Neuronal stem cell (in vitro differentiated cells): ENCODE measurements at regions not wholly inside any gene's neighbourhood (a gene's known extent, or its start where the extent isn't known, plus 50 kb on each side); places are given as distances from the start of the nearest gene placed in this dataset. TPM values are rescaled to one million over a fixed set of nuclear protein-coding genes. Genes with fewer than 3 reads are reported as not detected.

Experiments used
- DNase-seq: peaks from one replicate; pipeline ENCODE4 v3.0.0-alpha.2; 2013; ENCODE audit warnings: low spot score
- H2AFZ ChIP-seq: one replicate; pipeline ENCODE4 v1.6.1; 2013; ENCODE audit warnings: mild to moderate bottlenecking, low read length, inconsistent platforms
- H2AK5ac ChIP-seq: 2 replicates; pipeline ENCODE4 v1.6.1; 2013; ENCODE audit warnings: low read depth, mild to moderate bottlenecking, inconsistent platforms, low read length, moderate library complexity, mixed read lengths
- H2BK120ac ChIP-seq: 2 replicates; pipeline ENCODE4 v1.6.1; 2013; ENCODE audit warnings: low read depth, mild to moderate bottlenecking, inconsistent platforms, low read length, moderate library complexity, mixed read lengths
- H2BK12ac ChIP-seq: one replicate; pipeline ENCODE4 v1.6.1; 2013; ENCODE audit warnings: low read length, inconsistent platforms
- H2BK15ac ChIP-seq: 2 replicates; pipeline ENCODE4 v1.6.1; 2013; ENCODE audit warnings: mild to moderate bottlenecking, low read length, inconsistent platforms, mixed read lengths
- H2BK5ac ChIP-seq: one replicate; pipeline ENCODE4 v1.6.1; 2013; ENCODE audit warnings: inconsistent platforms, mild to moderate bottlenecking, low read length, moderate library complexity
- H3K14ac ChIP-seq: one replicate; pipeline ENCODE4 v1.6.1; 2013; ENCODE audit warnings: low read length, inconsistent platforms
- H3K18ac ChIP-seq: 2 replicates; pipeline ENCODE4 v1.6.1; 2013; ENCODE audit warnings: low read length, inconsistent platforms
- H3K23ac ChIP-seq: 2 replicates; pipeline ENCODE4 v1.6.1; 2013; ENCODE audit warnings: low read depth, mild to moderate bottlenecking, mixed read lengths, low read length, inconsistent platforms; ENCODE audit not compliant: poor library complexity
- H3K27ac ChIP-seq: replicated peaks from 3 replicates; pipeline ENCODE4 v1.5.1; 2013; ENCODE audit warnings: low read length, inconsistent platforms
- H3K27me3 ChIP-seq, 3 experiments: 2 replicates each; pipeline ENCODE4 v1.6.1; 2013; ENCODE audit warnings: low read length in 3 of 3, mild to moderate bottlenecking in 2 of 3, inconsistent platforms in 1 of 3, low read depth in 1 of 3, mixed read lengths in 1 of 3, moderate library complexity in 1 of 3; ENCODE audit not compliant: control insufficient read depth in 3 of 3, insufficient read depth in 3 of 3
- H3K36me3 ChIP-seq, 2 donors: replicated peaks in 1 of 2; 2 replicates each; pipeline ENCODE4 v1.6.1; 2013; ENCODE audit warnings: low read length in 2 of 2; ENCODE audit not compliant: control insufficient read depth in 2 of 2, insufficient read depth in 2 of 2
- H3K4ac ChIP-seq: 2 replicates; pipeline ENCODE4 v1.6.1; 2013; ENCODE audit warnings: inconsistent platforms, mild to moderate bottlenecking, low read length, moderate library complexity
- H3K4me1 ChIP-seq, 2 donors: 1 replicate in 1 of 2; 2 replicates in 1 of 2; pipeline ENCODE4 v1.6.1; 2013; ENCODE audit warnings: low read length in 2 of 2, low read depth in 1 of 2; ENCODE audit not compliant: control insufficient read depth in 2 of 2, insufficient read depth in 1 of 2
- H3K4me2 ChIP-seq: one replicate; pipeline ENCODE4 v1.6.1; 2013; ENCODE audit warnings: mild to moderate bottlenecking, low read length, inconsistent platforms; ENCODE audit not compliant: insufficient read depth, poor library complexity, severe bottlenecking
- H3K4me3 ChIP-seq, 2 donors: 2 replicates each; pipeline ENCODE4 v1.5.1; 2013; ENCODE audit warnings: low read length in 2 of 2, mild to moderate bottlenecking in 2 of 2, inconsistent platforms in 1 of 2, moderate library complexity in 1 of 2
- H3K79me1 ChIP-seq: one replicate; pipeline ENCODE4 v1.6.1; 2013; ENCODE audit warnings: low read depth, mild to moderate bottlenecking, inconsistent platforms, low read length, moderate library complexity
- H3K9ac ChIP-seq: one replicate; pipeline ENCODE4 v1.6.1; 2013; ENCODE audit warnings: mild to moderate bottlenecking, low read depth, low read length, inconsistent platforms; ENCODE audit not compliant: poor library complexity
- H3K9me3 ChIP-seq, 2 donors: replicated peaks in 1 of 2; 2 replicates each; pipeline versions ENCODE3 to v1.6.1; 2013; ENCODE audit warnings: low read length in 2 of 2, mild to moderate bottlenecking in 2 of 2, inconsistent platforms in 1 of 2, low read depth in 1 of 2, mixed read lengths in 1 of 2, moderate library complexity in 1 of 2; ENCODE audit not compliant: control insufficient read depth in 2 of 2, insufficient read depth in 1 of 2
- H4K8ac ChIP-seq: one replicate; pipeline ENCODE4 v1.6.1; 2013; ENCODE audit warnings: low read depth, mild to moderate bottlenecking, inconsistent platforms, low read length, moderate library complexity
- H4K91ac ChIP-seq: one replicate; pipeline ENCODE4 v1.6.1; 2013; ENCODE audit warnings: low read length, low read depth, mild to moderate bottlenecking, inconsistent platforms; ENCODE audit not compliant: poor library complexity
- WGBS, 2 donors: extraction: QIAGEN DNeasy Blood & Tissue Kit; methylation state at CpG; one replicate each; pipeline ENCODE4 v1.1.7; 2013; ENCODE audit warnings: missing lambda C conversion rate in 2 of 2, mixed read lengths in 1 of 2; ENCODE audit not compliant: insufficient read length in 2 of 2, insufficient replicate concordance in 1 of 2; ENCODE audit errors: extremely low coverage in 2 of 2; 5-methylcytosine and 5-hydroxymethylcytosine counted together
- small RNA-seq: library from polyadenylated mRNA; stranded (forward); fragments of <200 nt; extraction: miRNeasy Mini kit (QIAGEN cat#:217004); gene quantifications from one replicate; pipeline ENCODE3, GENCODE V24; 2013; ENCODE audit not compliant: insufficient read depth

GRCh38 chr18:6677086-6677485, 52.4 kb upstream of the ARHGAP28 start:
- peaks cover 0 to 7% (median 0%) of the 10 kb centered on the region in 3 experiments for H3K27me3 ChIP-seq
- no peak overlapping the region for H3K27ac ChIP-seq

GRCh38 chr18:6679201-6679600, 50.3 kb upstream of the ARHGAP28 start:
- Histone ChIP-seq H2BK12ac (no peak overlapping the region), H4K8ac (no peak overlapping the region), H3K4me3 (no peak overlapping the region), H4K91ac (no peak overlapping the region), H2AFZ (no peak overlapping the region), H3K27me3 (no peaks in the 10 kb centered on the region), H3K9me3 (peaks cover 0 to 1% of the 10 kb centered on the region in 2 donors), H3K18ac (no peak overlapping the region), H2BK15ac (no peak overlapping the region), H2BK120ac (no peak overlapping the region), H3K4me2 (no peak overlapping the region), H3K36me3 (no peaks in the 10 kb centered on the region), H2AK5ac (no peak overlapping the region), H2BK5ac (no peak overlapping the region), H3K9ac (no peak overlapping the region), H3K14ac (no peak overlapping the region), H3K4me1 (no peaks in the 10 kb centered on the region), H3K4ac (no peak overlapping the region), H3K23ac (no peak overlapping the region), H3K27ac (no peak overlapping the region), H3K79me1 (no peaks in the 10 kb centered on the region)
- DNase-seq: no peak
- WGBS, 2 donors: no CpG with 5 or more reads among the region's 4 CpGs

More at GRCh38 chr18:6677086-6677485, 52.4 kb upstream of the ARHGAP28 start:
- Histone ChIP-seq H3K79me1 (no peaks in the 10 kb centered on the region), H3K4me2 (no peak overlapping the region), H2BK120ac (no peak overlapping the region), H2AFZ (no peak overlapping the region), H3K36me3 (no peaks in the 10 kb centered on the region), H2BK12ac (no peak overlapping the region), H4K8ac (no peak overlapping the region), H3K23ac (no peak overlapping the region), H4K91ac (no peak overlapping the region), H3K18ac (no peak overlapping the region), H3K9me3 (no peaks in the 10 kb centered on the region), H2AK5ac (no peak overlapping the region), H3K4me1 (no peaks in the 10 kb centered on the region), H2BK5ac (no peak overlapping the region), H2BK15ac (no peak overlapping the region), H3K4ac (no peak overlapping the region), H3K4me3 (no peak overlapping the region), H3K14ac (no peak overlapping the region), H3K9ac (no peak overlapping the region)
- WGBS, 2 donors: no CpG with 5 or more reads among the region's 2 CpGs
- no peak for DNase-seq

Small RNA genes in the stretch of these regions (small RNA-seq; reads per million reads assigned to genes)
- gene RN7SL282P: not detected
